Body of pancreas (tissue), 4 donors: ENCODE measurements at regions not wholly inside any gene's neighbourhood (a gene's known extent, or its start where the extent isn't known, plus 50 kb on each side); places are given as distances from the start of the nearest gene placed in this dataset.

ENCODE experiments used
- ATAC-seq: fragments of 150-250 bp; one replicate; pipeline ENCODE4 v1.9.1; 2016
- DNase-seq, 4 donors: peaks; one replicate each; pipeline ENCODE4 v3.0.0-alpha.2; 2019
- H3K27ac ChIP-seq, 4 donors: fragments of 200-600 bp; sonication (generic); 1 replicate in 3 of 4; 2 replicates in 1 of 4; pipeline versions ENCODE4 v1.5.1 to v1.6.1; 2016 to 2019; ENCODE audit warnings: mild to moderate bottlenecking in 1 of 4, mixed read lengths in 1 of 4, moderate library complexity in 1 of 4
- H3K27me3 ChIP-seq, 2 donors: fragments of 200-600 bp; sonication (generic); one replicate each; pipeline ENCODE4 v1.6.0; 2016; ENCODE audit warnings: mild to moderate bottlenecking in 1 of 2
- H3K36me3 ChIP-seq, 2 donors: fragments of 200-600 bp; sonication (generic); replicated peaks in 1 of 2; 2 replicates each; pipeline ENCODE4 v1.5.1; 2016; ENCODE audit warnings: low read depth in 2 of 2; ENCODE audit not compliant: insufficient read depth in 1 of 2
- H3K4me1 ChIP-seq: fragments of 200-600 bp; sonication (generic); one replicate; pipeline ENCODE4 v1.6.0; 2016
- H3K4me3 ChIP-seq, 2 donors: fragments of 200-600 bp; sonication (generic); 1 replicate in 1 of 2; 2 replicates in 1 of 2; pipeline ENCODE4 v1.5.1; 2016 to 2019
- H3K9me3 ChIP-seq, 3 donors: fragments of 200-600 bp; sonication (generic); 1 replicate in 2 of 3; 2 replicates in 1 of 3; pipeline ENCODE4 v1.5.1; 2016
- CTCF ChIP-seq, 7 experiments: fragments of 450-650 bp in 4 of 7; fragments of 200-600 bp in 3 of 7; sonication (generic) in 3 of 7; IDR thresholded peaks; one replicate each; pipeline ENCODE4 v1.5.1; 2016 to 2019; ENCODE audit warnings: antibody characterized with exemption in 7 of 7
- POLR2A ChIP-seq, 3 donors: fragments of 450-650 bp; IDR thresholded peaks; one replicate each; pipeline ENCODE4 v1.6.1; 2016; ENCODE audit warnings: antibody characterized with exemption in 3 of 3, mild to moderate bottlenecking in 2 of 3
- WGBS, 2 donors: methylation state at CpG; one replicate each; pipeline ENCODE4 v1.1.5; 2017; 5-methylcytosine and 5-hydroxymethylcytosine counted together
- intact Hi-C: fragments of 100-400 bp; cut with DNase I; formaldehyde crosslinking; loops from one replicate; pipeline ENCODE4 v1.15.1; 2023

- ATAC-seq (no peak), DNase-seq (no peak)
- TF ChIP-seq CTCF (IDR thresholded peaks at IDR 0.05) (no peak), POLR2A (IDR thresholded peaks at IDR 0.05) (no peak)
- Histone ChIP-seq H3K36me3 (no peaks in the 10 kb centered on the region), H3K4me1 (no peaks in the 10 kb centered on the region), H3K4me3 (no peak overlapping the region), H3K27me3 (no peaks in the 10 kb centered on the region), H3K27ac (no peak overlapping the region), H3K9me3 (no peaks in the 10 kb centered on the region)
- intact Hi-C loops, result no loop called here
- 84 to 89% methylated on average over 4 of the region's 4 CpGs for WGBS, 2 donors
Measured at GRCh38 chr9:82149501-82149946, 161.0 kb downstream of the SPATA31D1 start.

GRCh38 chr9:82152181-82152580 is 163.6 kb downstream of the SPATA31D1 start:
- DNase-seq (no peak), ATAC-seq (no peak)
- Histone ChIP-seq H3K27me3 (no peaks in the 10 kb centered on the region), H3K27ac (no peak overlapping the region), H3K4me1 (no peaks in the 10 kb centered on the region), H3K4me3 (no peak overlapping the region), H3K9me3 (no peaks in the 10 kb centered on the region), H3K36me3 (no peaks in the 10 kb centered on the region)
- WGBS, 2 donors, result 86 to 95% methylated on average over 1 of the region's 1 CpG
- intact Hi-C loops, result no loop called here
- TF ChIP-seq POLR2A (IDR thresholded peaks at IDR 0.05) (no peak), CTCF (IDR thresholded peaks at IDR 0.05) (no peak)

GRCh38 chr9:82153032-82153431 is 164.5 kb downstream of the SPATA31D1 start:
- no peaks in the 10 kb centered on the region for H3K4me1 ChIP-seq
- no peaks in the 10 kb centered on the region for H3K27me3 ChIP-seq
- no peaks in the 10 kb centered on the region for H3K9me3 ChIP-seq
- H3K27ac ChIP-seq, result no peak overlapping the region
- intact Hi-C loops, result no loop called here
- no peak overlapping the region for H3K4me3 ChIP-seq
- DNase-seq (no peak), ATAC-seq (no peak)
- TF ChIP-seq POLR2A (IDR thresholded peaks at IDR 0.05) (no peak), CTCF (IDR thresholded peaks at IDR 0.05) (no peak)
- H3K36me3 ChIP-seq, result no peaks in the 10 kb centered on the region

- Histone ChIP-seq H3K4me1 (no peaks in the 10 kb centered on the region), H3K27me3 (no peaks in the 10 kb centered on the region), H3K4me3 (no peak overlapping the region), H3K9me3 (no peaks in the 10 kb centered on the region), H3K36me3 (no peaks in the 10 kb centered on the region), H3K27ac (no peak overlapping the region)
- DNase-seq (no peak), ATAC-seq (no peak)
- intact Hi-C loops, result no loop called here
- TF ChIP-seq CTCF (IDR thresholded peaks at IDR 0.05) (no peak), POLR2A (IDR thresholded peaks at IDR 0.05) (no peak)
- WGBS, 2 donors, result 71 to 78% methylated on average over 2 of the region's 2 CpGs
Measured at GRCh38 chr9:82154573-82154972, 166.0 kb downstream of the SPATA31D1 start.

- Histone ChIP-seq H3K27me3 (no peaks in the 10 kb centered on the region), H3K27ac (no peak overlapping the region), H3K9me3 (no peaks in the 10 kb centered on the region), H3K4me1 (no peaks in the 10 kb centered on the region), H3K36me3 (no peaks in the 10 kb centered on the region), H3K4me3 (no peak overlapping the region)
- ATAC-seq, result no peak
- intact Hi-C loops, result no loop called here
- no peak for TF ChIP-seq POLR2A (IDR thresholded peaks at IDR 0.05)
- no peak for TF ChIP-seq CTCF (IDR thresholded peaks at IDR 0.05)
- 74 to 83% methylated on average over 3 of the region's 3 CpGs for WGBS, 2 donors
- no peak for DNase-seq
Measured at GRCh38 chr9:82161876-82162275, 173.3 kb downstream of the SPATA31D1 start.
